Left lung (tissue), 4 donors: ENCODE measurements at regions not wholly inside any gene's neighbourhood (a gene's known extent, or its start where the extent isn't known, plus 50 kb on each side); places are given as distances from the start of the nearest gene placed in this dataset.
A peak's percentile ranks its signal among the peaks of the same experiment; 100 is the strongest.

Experiments used
- ATAC-seq: fragments of 200-7000 bp; cut with Tn5 transposase; one replicate; pipeline ENCODE4 v1.9.1; 2020; ENCODE audit warnings: moderate library complexity
- DNase-seq, 4 donors: peaks; one replicate each; pipeline ENCODE4 v3.0.0-alpha.2; 2013 to 2020
- H3K27ac ChIP-seq, 2 donors: fragments of 200-600 bp; sonication (generic) in 1 of 2; one replicate each; pipeline versions ENCODE4 v1.5.0 to v1.8.0; 2020 to 2021
- H3K27me3 ChIP-seq, 2 donors: fragments of 200-600 bp; sonication (generic) in 1 of 2; one replicate each; pipeline versions ENCODE4 v1.5.0 to v1.8.0; 2020 to 2021
- H3K36me3 ChIP-seq, 2 donors: fragments of 200-600 bp; sonication (generic) in 1 of 2; one replicate each; pipeline versions ENCODE4 v1.5.0 to v1.8.0; 2020 to 2021
- H3K4me1 ChIP-seq, 2 donors: fragments of 200-600 bp; one replicate each; pipeline ENCODE4 v1.8.0; 2021
- H3K4me3 ChIP-seq, 2 donors: fragments of 200-600 bp; sonication (generic) in 1 of 2; one replicate each; pipeline versions ENCODE4 v1.5.0 to v1.8.0; 2020 to 2021; ENCODE audit warnings: mild to moderate bottlenecking in 1 of 2
- H3K9me3 ChIP-seq, 2 donors: fragments of 200-600 bp; sonication (generic) in 1 of 2; one replicate each; pipeline versions ENCODE4 v1.5.0 to v1.8.0; 2020 to 2021
- CTCF ChIP-seq, 2 donors: fragments of 200-600 bp; sonication (generic) in 1 of 2; IDR thresholded peaks; one replicate each; pipeline versions ENCODE4 v1.5.0 to v1.8.0; 2021; ENCODE audit warnings: antibody characterized with exemption in 2 of 2
- intact Hi-C, 2 donors: fragments of 100-400 bp; cut with DNase I; formaldehyde crosslinking; loops; one replicate each; pipeline versions ENCODE4 v1.11.2 to v1.14.2; 2022
- donor health status: DM: no; HTN: yes; CAD: no.
- donor health status: DM: no; HTN: no; CAD: no.

- no peaks in the 10 kb centered on the region for H3K27me3 ChIP-seq
- DNase-seq = no peak
- H3K9me3 ChIP-seq = no peaks in the 10 kb centered on the region
- no peak for ATAC-seq
- H3K4me1 ChIP-seq = no peaks in the 10 kb centered on the region
- intact Hi-C loops = no loop called here
- no peak for TF ChIP-seq CTCF (IDR thresholded peaks at IDR 0.05)
- no peak overlapping the region for H3K4me3 ChIP-seq
- no peak overlapping the region for H3K27ac ChIP-seq
- no peaks in the 10 kb centered on the region for H3K36me3 ChIP-seq
Observed at GRCh38 chr7:15805891-15806290, 119.4 kb upstream of the MEOX2 start.

GRCh38 chr7:15802425-15802824, 115.9 kb upstream of the MEOX2 start:
- ATAC-seq (peak; percentile 22), DNase-seq (peak in 2 of 4 donors; percentile 36 to 61)
- H3K36me3 ChIP-seq = no peaks in the 10 kb centered on the region
- H3K9me3 ChIP-seq = no peaks in the 10 kb centered on the region
- no peak overlapping the region for H3K4me3 ChIP-seq
- H3K27me3 ChIP-seq = no peaks in the 10 kb centered on the region
- TF ChIP-seq CTCF (IDR thresholded peaks at IDR 0.05) = no peak
- intact Hi-C loops = no loop called here
- no peaks in the 10 kb centered on the region for H3K4me1 ChIP-seq
- peak overlapping the region in 1 of 2 donors; percentile 37 for H3K27ac ChIP-seq

GRCh38 chr7:15801551-15801950, 115.1 kb upstream of the MEOX2 start:
- Histone ChIP-seq H3K27me3 (no peaks in the 10 kb centered on the region), H3K27ac (peak overlapping the region; percentile 10 to 37), H3K4me3 (no peak overlapping the region), H3K36me3 (no peaks in the 10 kb centered on the region), H3K4me1 (no peaks in the 10 kb centered on the region), H3K9me3 (peaks cover 0 to under 1% of the 10 kb centered on the region in 2 donors)
- peak in 3 of 4 donors; percentile 43 to 84 (median 77) for DNase-seq
- no peak for TF ChIP-seq CTCF (IDR thresholded peaks at IDR 0.05)
- ATAC-seq = peak; percentile 88
- intact Hi-C loops = no loop called here

GRCh38 chr7:15801041-15801440, 114.6 kb upstream of the MEOX2 start:
- no peak for DNase-seq
- Histone ChIP-seq H3K27me3 (no peaks in the 10 kb centered on the region), H3K4me1 (no peaks in the 10 kb centered on the region), H3K9me3 (peaks cover 0 to 2% of the 10 kb centered on the region in 2 donors), H3K4me3 (no peak overlapping the region), H3K27ac (peak overlapping the region in 1 of 2 donors; percentile 10), H3K36me3 (no peaks in the 10 kb centered on the region)
- ATAC-seq = no peak
- TF ChIP-seq CTCF (IDR thresholded peaks at IDR 0.05) = no peak
- intact Hi-C loops = no loop called here

- no peaks in the 10 kb centered on the region for H3K27me3 ChIP-seq
- H3K9me3 ChIP-seq = peaks cover 0 to 2% of the 10 kb centered on the region in 2 donors
- peak overlapping the region in 1 of 2 donors; percentile 16 for H3K27ac ChIP-seq
- no peaks in the 10 kb centered on the region for H3K4me1 ChIP-seq
- no peaks in the 10 kb centered on the region for H3K36me3 ChIP-seq
- intact Hi-C loops = no loop called here
- H3K4me3 ChIP-seq = no peak overlapping the region
- DNase-seq = no peak
- no peak for ATAC-seq
- no peak for TF ChIP-seq CTCF (IDR thresholded peaks at IDR 0.05)
Observed at GRCh38 chr7:15798081-15798480, 111.6 kb upstream of the MEOX2 start.
